SK-N-SH treated with all-trans-retinoic acid at 6 μM for 48 hours (cell line): ENCODE measurements at regions not wholly inside any gene's neighbourhood (a gene's known extent, or its start where the extent isn't known, plus 50 kb on each side); places are given as distances from the start of the nearest gene placed in this dataset.

ENCODE experiments used
- ATAC-seq: fragments of 200-7000 bp; cut with Tn5 transposase; 3 replicates; pipeline ENCODE4 v1.9.1; 2020; ENCODE audit warnings: mild to moderate bottlenecking, moderate library complexity
- ARNTL ChIP-seq: fragments of 450-650 bp; formaldehyde crosslinking; IDR thresholded peaks from 2 replicates; pipeline ENCODE4 v1.5.0; 2020; ENCODE audit warnings: low read depth, mild to moderate bottlenecking, moderate library complexity, borderline replicate concordance
- BACH2 ChIP-seq: fragments of 250-450 bp; sonication (Bioruptor Pico); IDR thresholded peaks from 2 replicates; pipeline ENCODE4 v1.9.0; 2021; ENCODE audit warnings: mild to moderate bottlenecking, borderline replicate concordance
- CREB5 ChIP-seq: fragments of 250-450 bp; sonication (Bioruptor Pico); IDR thresholded peaks from 2 replicates; pipeline ENCODE4 v1.5.1; 2020; ENCODE audit warnings: low read depth, mild to moderate bottlenecking, moderate library complexity
- CSDC2 ChIP-seq: fragments of 250-450 bp; sonication (Bioruptor Pico); IDR thresholded peaks from 2 replicates; pipeline ENCODE4 v1.5.0; 2020; ENCODE audit warnings: mild to moderate bottlenecking, moderate library complexity
- CSRNP3 ChIP-seq: fragments of 250-450 bp; sonication (Bioruptor Pico); IDR thresholded peaks from 2 replicates; pipeline ENCODE4 v1.5.1; 2021; ENCODE audit warnings: mild to moderate bottlenecking, moderate library complexity
- ESRRG ChIP-seq: fragments of 250-450 bp; sonication (Bioruptor Pico); IDR thresholded peaks from 2 replicates; pipeline ENCODE4 v1.6.1; 2021; ENCODE audit warnings: mild to moderate bottlenecking
- GLIS3 ChIP-seq: fragments of 250-450 bp; sonication (Bioruptor Pico); IDR thresholded peaks from 2 replicates; pipeline ENCODE4 v1.5.0; 2020; ENCODE audit warnings: mild to moderate bottlenecking, moderate library complexity
- ISL1 ChIP-seq: fragments of 250-450 bp; sonication (Bioruptor Pico); IDR thresholded peaks from 2 replicates; pipeline ENCODE4 v2.1.2; 2022; ENCODE audit warnings: mild to moderate bottlenecking, moderate library complexity
- PATZ1 ChIP-seq: fragments of 250-450 bp; sonication (Bioruptor Pico); IDR thresholded peaks from 2 replicates; pipeline ENCODE4 v1.8.0; 2020; ENCODE audit warnings: mild to moderate bottlenecking, moderate library complexity, borderline replicate concordance
- POU6F1 ChIP-seq: fragments of 250-450 bp; sonication (Bioruptor Pico); IDR thresholded peaks from 2 replicates; pipeline ENCODE4 v1.8.0; 2021; ENCODE audit warnings: low read depth, mild to moderate bottlenecking, moderate library complexity, borderline replicate concordance
- PPARA ChIP-seq: fragments of 250-450 bp; sonication (Bioruptor Pico); IDR thresholded peaks from 2 replicates; pipeline ENCODE4 v1.5.0; 2020; ENCODE audit warnings: mild to moderate bottlenecking, borderline replicate concordance
- RARB ChIP-seq: fragments of 250-450 bp; sonication (Bioruptor Pico); IDR thresholded peaks from 2 replicates; pipeline ENCODE4 v1.8.0; 2021; ENCODE audit warnings: mild to moderate bottlenecking, moderate library complexity
- SNAI2 ChIP-seq: fragments of 250-450 bp; sonication (Bioruptor Pico); IDR thresholded peaks from 2 replicates; pipeline ENCODE4 v1.5.0; 2020; ENCODE audit warnings: mild to moderate bottlenecking, moderate library complexity
- TCF4 ChIP-seq: fragments of 250-450 bp; sonication (Bioruptor Pico); IDR thresholded peaks from 2 replicates; pipeline ENCODE4 v1.8.0; 2021; ENCODE audit warnings: mild to moderate bottlenecking, moderate library complexity, borderline replicate concordance
- TOX ChIP-seq: fragments of 250-450 bp; sonication (Bioruptor Pico); IDR thresholded peaks from 2 replicates; pipeline ENCODE4 v1.8.0; 2021; ENCODE audit warnings: mild to moderate bottlenecking, moderate library complexity, borderline replicate concordance
- TSHZ2 ChIP-seq: fragments of 250-450 bp; sonication (Bioruptor Pico); IDR thresholded peaks from 2 replicates; pipeline ENCODE4 v1.5.0; 2020; ENCODE audit warnings: mild to moderate bottlenecking, moderate library complexity
- ZFP3 ChIP-seq: fragments of 250-450 bp; sonication (Bioruptor Pico); IDR thresholded peaks from 2 replicates; pipeline ENCODE4 v1.5.0; 2020; ENCODE audit warnings: mild to moderate bottlenecking, moderate library complexity
- ZFP30 ChIP-seq: fragments of 450-650 bp; formaldehyde crosslinking; IDR thresholded peaks from 2 replicates; pipeline ENCODE4 v1.5.0; 2022; ENCODE audit warnings: mild to moderate bottlenecking, moderate library complexity
- ZNF565 ChIP-seq: fragments of 450-650 bp; formaldehyde crosslinking; conservative IDR thresholded peaks from 2 replicates; pipeline ENCODE4 v1.5.0; 2020; ENCODE audit warnings: low read depth, mild to moderate bottlenecking, moderate library complexity
- ZNF70 ChIP-seq: fragments of 450-650 bp; formaldehyde crosslinking; IDR thresholded peaks from 2 replicates; pipeline ENCODE4 v1.5.0; 2020; ENCODE audit warnings: mild to moderate bottlenecking, moderate library complexity
- ZNF8 ChIP-seq: fragments of 450-650 bp; formaldehyde crosslinking; IDR thresholded peaks from 2 replicates; pipeline ENCODE4 v1.5.0; 2020; ENCODE audit warnings: mild to moderate bottlenecking, moderate library complexity

GRCh38 chr1:109832945-109833344, 69.2 kb upstream of the EPS8L3 start:
- TF ChIP-seq ARNTL (CRISPR knock-in tag) (no peak), PPARA (CRISPR knock-in tag) (no peak), POU6F1 (CRISPR knock-in tag) (no peak), ZFP30 (CRISPR knock-in tag) (no peak), TSHZ2 (CRISPR knock-in tag) (no peak), CSDC2 (CRISPR knock-in tag) (no peak), GLIS3 (no peak)
- TF ChIP-seq, all 23 proteins: peak for 0
- no peak for ATAC-seq

- TF ChIP-seq TOX (CRISPR knock-in tag) = no peak
- no peak for TF ChIP-seq CSDC2 (CRISPR knock-in tag)
- TF ChIP-seq CREB5 (CRISPR knock-in tag) = no peak
- TF ChIP-seq POU6F1 (CRISPR knock-in tag) = no peak
- TF ChIP-seq ZFP3 (CRISPR knock-in tag) = no peak
- no peak for TF ChIP-seq PPARA (CRISPR knock-in tag)
- no peak for TF ChIP-seq SNAI2 (CRISPR knock-in tag)
- no peak for TF ChIP-seq BACH2 (CRISPR knock-in tag)
- no peak for TF ChIP-seq ARNTL (CRISPR knock-in tag)
- TF ChIP-seq ZNF8 (CRISPR knock-in tag) = no peak
- TF ChIP-seq TCF4 (CRISPR knock-in tag) = no peak
- no peak for TF ChIP-seq ZNF70
- TF ChIP-seq RARB (CRISPR knock-in tag) = no peak
- TF ChIP-seq ESRRG (CRISPR knock-in tag) = no peak
- TF ChIP-seq ZNF565 (CRISPR knock-in tag) = no peak
- TF ChIP-seq ISL1 (CRISPR knock-in tag) = no peak
- no peak for TF ChIP-seq PATZ1
- TF ChIP-seq CSRNP3 (CRISPR knock-in tag) = no peak
- TF ChIP-seq GLIS3 = no peak
Observed at GRCh38 chr1:109828756-109829505, 65.2 kb upstream of the EPS8L3 start.

More at GRCh38 chr1:109828756-109829505, 65.2 kb upstream of the EPS8L3 start:
- ATAC-seq = no peak
